HG03460 (cell line): ENCODE measurements at regions not wholly inside any gene's neighbourhood (a gene's known extent, or its start where the extent isn't known, plus 50 kb on each side); places are given as distances from the start of the nearest gene placed in this dataset.

ENCODE experiments used
- ATAC-seq: cut with Tn5 transposase; IDR thresholded peaks from one replicate; pipeline ENCODE4 v1.9.1; 2021; ENCODE audit not compliant: unreplicated experiment

DNA sequence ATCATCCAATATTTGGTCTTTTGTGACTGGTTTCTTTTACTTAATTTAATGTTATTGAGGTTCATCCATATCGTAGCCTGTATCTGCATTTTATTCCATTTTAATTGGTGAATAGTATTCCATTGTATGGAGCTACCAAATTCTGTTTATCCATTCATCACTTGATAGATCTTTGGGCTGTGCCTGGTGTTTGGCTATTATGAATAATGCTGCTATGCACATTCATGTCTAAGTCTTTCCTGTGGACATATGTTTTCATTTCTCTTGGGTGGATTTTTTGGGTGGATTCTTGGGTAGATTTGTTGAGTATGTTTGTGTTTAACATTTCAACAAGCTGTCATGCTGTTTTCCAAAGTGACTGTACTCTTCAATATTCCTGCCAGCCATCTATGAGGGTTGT, 52.5 kb upstream of the NEDD4L start:
- no peak for ATAC-seq

GRCh38 chr18:57989536-57989935, 54.5 kb upstream of the NEDD4L start:
- no peak for ATAC-seq

DNA sequence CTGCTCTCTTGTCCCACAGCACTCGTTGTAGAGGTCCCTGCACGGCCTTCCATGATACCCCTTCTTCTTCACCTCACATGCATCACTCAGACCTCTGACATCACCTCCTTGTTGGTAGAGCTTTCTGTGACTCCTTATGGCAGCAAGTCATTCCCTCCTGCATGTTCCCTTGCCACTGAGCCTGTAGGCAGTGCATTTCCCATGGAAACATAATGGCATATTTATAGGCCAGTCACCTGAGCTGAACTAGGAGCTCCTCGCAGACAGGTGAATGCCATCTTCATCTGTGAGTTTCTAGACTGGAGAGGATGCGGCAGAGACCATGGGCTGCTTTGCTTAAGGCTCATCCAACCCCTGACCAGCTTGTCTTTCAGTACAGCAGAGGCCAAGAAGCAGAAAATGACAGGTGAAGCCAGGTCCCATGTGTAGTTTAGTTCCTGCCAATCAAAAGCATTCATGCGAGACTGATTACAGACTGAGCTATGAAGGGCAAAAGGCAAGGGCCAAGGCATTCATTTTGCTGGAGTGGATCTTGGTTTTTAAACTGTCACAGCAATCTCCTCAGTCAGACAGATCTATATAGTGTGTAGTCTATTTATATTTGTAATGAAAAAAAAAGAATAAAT, 59.4 kb upstream of the NEDD4L start:
- ATAC-seq, result no peak

GRCh38 chr18:57983965-57984364, 60.1 kb upstream of the NEDD4L start:
- ATAC-seq, result no peak

DNA sequence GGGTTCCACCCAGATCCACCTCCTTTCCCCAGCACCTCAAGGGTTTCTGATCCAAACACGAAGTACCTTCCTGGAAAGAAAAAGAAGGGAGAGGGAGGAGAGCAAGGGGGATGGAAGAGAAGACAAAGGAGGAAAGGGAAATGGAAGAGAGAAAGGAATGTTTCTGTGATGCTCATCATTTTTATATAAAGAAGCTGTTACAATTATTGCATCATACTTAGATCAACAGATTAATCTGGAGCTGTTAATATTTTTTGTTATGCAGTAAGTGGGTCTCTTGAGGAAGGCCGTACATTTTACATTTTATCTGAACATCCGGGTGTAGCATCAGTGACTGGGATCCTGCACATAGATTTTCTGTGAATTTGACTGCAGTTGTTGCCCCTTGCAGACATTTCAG, 60.6 kb upstream of the NEDD4L start:
- ATAC-seq, result no peak

- ATAC-seq, result no peak
These were observed 61.5 kb upstream of the NEDD4L start for GRCh38 chr18:57982372-57983021.

GRCh38 chr18:57981308-57982028, 62.6 kb upstream of the NEDD4L start:
- ATAC-seq, result no peak

DNA sequence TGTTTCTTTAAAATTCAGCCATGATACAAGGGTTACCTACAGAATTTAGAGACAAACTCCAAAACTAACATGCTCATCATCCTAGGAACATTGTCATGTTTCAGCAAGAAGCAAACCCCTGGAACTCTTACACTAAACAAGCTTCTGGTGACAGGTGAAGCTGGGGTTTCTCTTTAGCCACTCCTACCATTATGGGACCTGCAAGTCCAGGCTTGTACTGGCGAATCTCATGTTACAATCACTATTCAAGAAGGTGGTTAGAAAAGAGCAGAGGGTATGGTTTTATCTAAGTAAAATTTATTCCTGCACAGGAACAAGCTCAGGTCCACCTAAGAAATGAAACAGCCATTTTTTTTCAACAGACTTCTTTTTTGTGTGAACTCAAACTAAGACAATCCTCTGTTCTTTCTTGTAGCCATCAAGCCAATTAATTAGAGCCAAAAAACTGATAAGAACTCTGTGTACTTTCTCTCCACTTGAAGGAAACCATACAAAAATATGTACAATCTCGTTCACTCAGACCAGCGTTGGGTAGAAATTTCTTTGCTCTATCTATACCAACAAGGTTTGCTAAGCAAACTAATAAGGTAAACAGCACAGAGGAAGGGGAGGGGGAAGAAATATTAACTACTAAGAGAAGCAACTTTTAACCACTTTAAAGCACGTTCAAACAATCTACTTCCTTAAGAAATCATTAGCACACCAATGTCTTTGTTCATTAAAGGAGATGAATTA, 63.3 kb upstream of the NEDD4L start:
- no peak for ATAC-seq

GRCh38 chr18:57976230-57976773, 67.7 kb upstream of the NEDD4L start:
- ATAC-seq, result no peak

DNA sequence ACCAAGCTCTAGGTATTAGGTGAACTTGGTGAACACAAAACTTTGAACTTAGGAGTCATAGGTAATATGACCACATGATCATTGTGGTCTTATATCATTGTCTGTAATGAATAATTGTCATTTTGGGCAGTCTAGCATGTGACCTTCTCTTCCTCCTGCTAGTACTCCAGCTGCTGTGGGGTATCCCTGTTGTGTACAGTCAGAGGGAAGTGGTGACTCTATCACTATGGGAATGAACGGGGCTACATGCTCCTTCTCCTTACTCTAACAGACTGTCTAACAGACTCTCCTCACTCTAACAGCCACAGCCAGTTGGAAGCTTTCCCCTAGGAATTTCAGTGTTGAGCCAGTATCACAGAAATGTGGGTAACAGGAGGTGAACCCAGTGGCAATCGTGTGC, 68.2 kb upstream of the NEDD4L start:
- ATAC-seq, result no peak

DNA sequence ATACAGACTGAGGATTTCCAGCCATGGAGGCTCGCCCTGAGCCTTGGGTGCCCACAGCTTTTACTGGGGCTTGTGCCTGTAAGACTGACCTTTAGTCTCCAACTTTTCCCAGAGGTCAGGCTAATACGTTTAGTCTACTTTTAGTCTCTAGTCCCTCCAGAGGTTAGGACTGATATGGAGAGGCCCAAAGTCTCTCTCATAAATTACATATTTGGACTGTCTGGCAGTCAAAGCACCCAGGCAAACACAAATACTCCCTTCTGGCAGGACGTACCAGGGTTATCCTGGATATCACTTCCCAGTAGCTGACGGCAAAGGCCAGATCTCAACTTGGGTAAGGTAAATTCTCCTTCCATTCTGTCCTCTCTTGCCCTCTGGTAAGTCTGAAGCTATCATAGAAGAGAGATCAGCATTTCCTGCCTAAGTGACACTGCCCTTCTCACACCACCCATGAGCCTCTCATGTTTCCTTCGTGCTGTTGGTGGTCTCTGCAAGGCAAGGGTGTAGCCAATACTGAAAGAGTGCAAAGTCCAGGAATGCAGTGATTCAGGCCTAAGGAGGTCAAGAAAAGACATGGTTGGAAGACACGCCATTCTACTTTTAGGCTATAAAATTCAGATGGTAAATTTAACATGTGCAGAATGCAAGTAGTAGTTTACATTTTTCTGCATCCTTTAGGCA, 69.3 kb upstream of the NEDD4L start:
- no peak for ATAC-seq

DNA sequence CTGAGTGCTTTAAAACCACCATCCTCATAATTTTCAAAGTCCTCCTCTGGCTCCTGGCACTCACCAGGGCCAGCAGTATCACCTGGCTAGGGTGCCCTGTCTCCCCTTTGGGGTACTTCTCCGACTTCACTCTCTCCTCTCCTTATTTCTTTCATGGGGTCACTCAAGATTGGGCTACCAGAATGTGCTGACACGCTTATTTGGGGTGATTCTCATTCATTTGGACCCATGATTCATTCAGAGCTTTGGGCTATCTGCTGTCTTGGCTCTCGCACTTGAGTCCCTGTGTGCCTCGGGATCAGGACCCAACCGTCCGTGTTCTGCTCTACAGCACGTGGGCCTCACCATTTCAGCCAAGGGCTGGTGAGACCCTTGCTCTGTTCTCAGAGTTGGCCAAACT, 70.1 kb upstream of the NEDD4L start:
- no peak for ATAC-seq

DNA sequence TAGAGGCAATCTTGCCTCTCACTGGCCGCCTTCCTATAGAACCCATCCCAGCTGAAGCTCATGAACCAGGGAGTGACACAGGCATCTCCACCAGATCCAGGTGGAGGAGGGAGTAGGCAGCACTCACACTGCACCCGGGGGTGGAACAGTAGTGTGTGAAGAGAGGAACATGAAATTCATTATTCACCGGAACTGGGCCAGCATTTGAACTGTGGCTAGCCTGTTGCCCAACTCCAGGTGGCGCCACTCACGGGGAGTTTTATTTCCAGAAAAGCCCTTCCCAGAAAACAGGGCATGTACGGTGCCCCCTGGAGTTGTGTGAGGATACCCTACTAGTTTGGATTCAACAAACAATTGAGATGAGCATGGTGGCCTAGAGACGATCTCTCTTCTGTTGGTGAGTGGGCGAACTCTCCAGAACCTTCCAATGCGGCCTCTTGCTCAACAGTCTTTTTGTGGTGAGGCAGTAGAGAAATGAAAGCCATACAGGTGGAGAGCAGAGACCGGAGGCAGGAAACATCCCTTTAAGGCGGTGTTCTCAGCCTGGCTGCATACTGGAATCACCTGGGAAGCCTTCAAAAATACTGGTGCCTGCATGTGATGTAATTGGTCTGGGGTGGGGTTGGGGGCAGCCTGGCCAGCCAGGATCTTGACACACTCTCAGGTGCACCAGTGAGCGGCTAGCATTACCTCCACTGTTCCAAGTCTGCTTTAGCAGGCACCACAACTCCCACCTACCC, 73.5 kb upstream of the NEDD4L start:
- no peak for ATAC-seq

GRCh38 chr18:57969824-57970223, 74.2 kb upstream of the NEDD4L start:
- no peak for ATAC-seq

DNA sequence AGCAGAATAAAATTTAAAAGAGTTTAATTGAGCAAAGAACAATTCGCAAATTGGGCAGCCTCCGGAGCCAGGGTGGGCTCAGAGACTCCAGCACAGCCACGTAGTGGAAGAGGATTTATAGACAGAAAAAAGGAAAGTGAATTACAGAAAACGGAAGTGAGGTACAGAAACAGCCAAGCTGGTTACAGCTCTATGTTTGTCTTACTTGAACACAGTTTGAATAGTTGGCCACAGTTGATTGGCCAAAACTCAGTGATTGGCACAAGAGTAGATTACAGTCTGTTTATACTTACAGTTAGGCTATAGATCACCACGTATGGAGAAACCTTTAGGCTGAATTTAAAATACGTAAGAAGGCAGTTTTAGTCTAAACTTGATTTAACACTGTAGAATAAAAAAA, 78.8 kb upstream of the NEDD4L start:
- no peak for ATAC-seq

DNA sequence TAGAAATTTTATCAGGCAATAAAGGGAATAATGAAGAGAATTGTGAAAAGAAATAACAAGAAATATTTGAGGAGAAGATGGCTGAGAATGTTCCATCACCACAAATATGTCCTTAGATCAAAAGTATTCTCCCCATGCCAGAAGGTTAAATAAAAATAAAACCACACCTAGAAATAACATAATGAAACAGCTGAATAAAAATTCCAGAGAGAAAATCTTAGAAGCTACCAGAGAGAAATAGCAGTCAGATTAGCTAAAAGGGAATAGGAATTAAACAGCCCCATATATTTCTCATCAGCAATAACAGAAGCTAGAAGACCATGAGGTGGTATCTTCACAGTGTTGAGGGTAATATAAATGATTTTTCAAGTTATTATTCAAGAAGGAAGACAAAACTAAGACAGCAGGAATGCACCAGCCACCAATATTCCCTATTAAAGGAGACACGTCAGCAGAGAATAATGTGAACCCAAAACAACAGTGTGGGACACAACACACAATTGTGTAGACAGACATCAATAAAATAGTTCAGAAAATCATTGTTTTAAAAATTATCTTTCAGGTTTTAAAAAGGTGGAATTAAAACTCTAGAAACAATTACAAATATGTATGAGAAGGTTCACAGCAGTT, 82.0 kb upstream of the NEDD4L start:
- ATAC-seq, result no peak

DNA sequence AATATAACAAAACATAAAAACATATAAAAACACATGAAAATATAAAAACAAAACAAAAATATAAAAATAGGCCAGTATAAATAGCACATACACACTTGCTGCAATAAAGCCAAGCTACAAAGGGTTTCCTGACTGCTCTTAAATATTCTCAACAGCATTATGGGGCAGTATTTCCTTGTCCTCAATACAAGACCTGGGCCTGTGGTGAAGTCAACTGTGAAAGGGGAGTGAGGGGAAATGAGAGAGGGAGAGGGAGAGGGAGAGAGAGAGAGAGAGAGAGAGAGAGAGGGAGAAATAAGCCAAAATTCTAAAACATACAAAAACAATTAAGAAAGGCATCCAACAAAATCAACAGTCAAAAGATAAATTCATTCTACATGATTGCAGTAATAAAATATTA, 82.6 kb upstream of the NEDD4L start:
- no peak for ATAC-seq

GRCh38 chr18:57959278-57959677, 84.7 kb upstream of the NEDD4L start:
- ATAC-seq, result no peak

- no peak for ATAC-seq
These were observed 86.8 kb upstream of the NEDD4L start for GRCh38 chr18:57957210-57957609.

GRCh38 chr18:57956491-57956890, 87.5 kb upstream of the NEDD4L start:
- no peak for ATAC-seq
